Heart left ventricle (tissue), 16 donors: ENCODE measurements at regions not wholly inside any gene's neighbourhood (a gene's known extent, or its start where the extent isn't known, plus 50 kb on each side); places are given as distances from the start of the nearest gene placed in this dataset.

Experiments
- ATAC-seq, 4 donors: fragments of 200-7000 bp; cut with Tn5 transposase; one replicate each; pipeline ENCODE4 v1.9.1; 2020 to 2022; ENCODE audit warnings: moderate library complexity in 4 of 4, mild to moderate bottlenecking in 3 of 4, moderate number of reproducible peaks in 1 of 4
- DNase-seq, 5 donors: peaks; one replicate each; pipeline ENCODE4 v3.0.0-alpha.2; 2020
- H3K27ac ChIP-seq, 12 donors: fragments of 200-600 bp; sonication (generic) in 4 of 12; one replicate each; pipeline versions ENCODE4 v1.5.0 to v1.8.0; 2016 to 2022; ENCODE audit warnings: mild to moderate bottlenecking in 2 of 12
- H3K27me3 ChIP-seq, 9 donors: fragments of 200-600 bp; sonication (generic) in 2 of 9; one replicate each; pipeline versions ENCODE4 v1.5.1 to v1.8.0; 2016 to 2022; ENCODE audit warnings: mild to moderate bottlenecking in 3 of 9
- H3K36me3 ChIP-seq, 9 donors: fragments of 200-600 bp; sonication (generic) in 2 of 9; one replicate each; pipeline versions ENCODE4 v1.5.0 to v1.8.0; 2018 to 2022; ENCODE audit warnings: mild to moderate bottlenecking in 2 of 9
- H3K4me1 ChIP-seq, 12 donors: fragments of 200-600 bp; sonication (generic) in 4 of 12; one replicate each; pipeline versions ENCODE4 v1.5.0 to v1.8.0; 2016 to 2022; ENCODE audit warnings: mild to moderate bottlenecking in 3 of 12
- H3K4me3 ChIP-seq, 12 donors: fragments of 200-600 bp; sonication (generic) in 4 of 12; one replicate each; pipeline versions ENCODE4 v1.5.0 to v1.8.0; 2017 to 2022; ENCODE audit warnings: mild to moderate bottlenecking in 9 of 12, moderate library complexity in 4 of 12
- H3K9me3 ChIP-seq, 12 donors: fragments of 200-600 bp; sonication (generic) in 4 of 12; one replicate each; pipeline versions ENCODE4 v1.5.0 to v1.8.0; 2016 to 2022; ENCODE audit warnings: mild to moderate bottlenecking in 1 of 12
- CTCF ChIP-seq, 12 donors: fragments of 200-600 bp; sonication (generic) in 4 of 12; IDR thresholded peaks; one replicate each; pipeline versions ENCODE4 v1.5.0 to v1.8.0; 2018 to 2022; ENCODE audit warnings: antibody characterized with exemption in 12 of 12, mild to moderate bottlenecking in 5 of 12
- POLR2A ChIP-seq, 2 donors: fragments of 450-650 bp; IDR thresholded peaks; one replicate each; pipeline ENCODE4 v1.6.1; 2017; ENCODE audit warnings: antibody characterized with exemption in 2 of 2, mild to moderate bottlenecking in 2 of 2, moderate library complexity in 2 of 2
- WGBS, 4 donors: extraction: QIAGEN DNeasy Blood & Tissue Kit in 2 of 4; methylation state at CpG; one replicate each; pipeline versions ENCODE4 v1.1.5 to v1.1.7; 2013 to 2018; 5-methylcytosine and 5-hydroxymethylcytosine counted together
- intact Hi-C, 10 donors: fragments of 100-400 bp; cut with DNase I; formaldehyde crosslinking; loops; one replicate each; pipeline versions ENCODE4 v1.11.1 to v1.14.2; 2022
- donor health status: ischemic (EF 13 %, LVEDD 7.1; RV severe dilation, severe dysfunction).
- donor health status: healthy with polysubstance abuse.
- donor health status: DM: no; HTN: yes; CAD: no.
- donor health status: DM: no; HTN: no; CAD: no.
- donor health status: ischemic (EF 25% LVEDD 6.9; RV normal size, moderate dysfunction).
- donor health status: ischemic (EF 25% LVEDD 5.7; RV mildly dilated, moderate dysfunction).
- donor health status: healthy.
- donor health status: DM: yes; HTN: yes; CAD: no.
- donor health status: ischemic (EF 35%, LVEDD 5.7; RV mildly dilated, moderate dysfunction).
- donor health status: nonischemic (EF 11% LVEDD 7.7; RV severe dilation, severe dysfunction).
- donor health status: DM: yes; HTN: yes; CAD: no.
- donor health status: PGD.
- donor health status: ischemic (EF 29% LVEDD 5.4; RV normal size, mild dysfunction).
- donor health status: nonischemic (EF 23%, LVEDD 6.1; RV moderate dilation, normal function).

- ATAC-seq = no peak
- Histone ChIP-seq H3K27ac (no peak overlapping the region), H3K4me1 (peaks cover 0 to 6% (median 0%) of the 10 kb centered on the region in 12 donors), H3K4me3 (no peak overlapping the region), H3K36me3 (no peaks in the 10 kb centered on the region), H3K9me3 (no peaks in the 10 kb centered on the region), H3K27me3 (no peaks in the 10 kb centered on the region)
- intact Hi-C loops = loop anchor here in 1 of 10 donors (10.0 kb wide), 1 partner anchor 415 kb away; no protein-coding TSS in a partner anchor
- TF ChIP-seq CTCF (IDR thresholded peaks at IDR 0.05) (no peak), POLR2A (IDR thresholded peaks at IDR 0.05) (no peak)
- 62 to 76% (median 71%) methylated on average over 3 of the region's 3 CpGs for WGBS, 4 donors
- no peak for DNase-seq
Measured at GRCh38 chr5:110109667-110110066, 419.9 kb downstream of the MAN2A1 start.

GRCh38 chr5:110112348-110112747 is 422.6 kb downstream of the MAN2A1 start:
- no peaks in the 10 kb centered on the region for H3K36me3 ChIP-seq
- no peak overlapping the region for H3K27ac ChIP-seq
- TF ChIP-seq POLR2A (IDR thresholded peaks at IDR 0.05) = no peak
- no peak for TF ChIP-seq CTCF (IDR thresholded peaks at IDR 0.05)
- DNase-seq = no peak
- no peak for ATAC-seq
- no peaks in the 10 kb centered on the region for H3K27me3 ChIP-seq
- H3K4me1 ChIP-seq = no peaks in the 10 kb centered on the region
- intact Hi-C loops = no loop called here
- no peak overlapping the region for H3K4me3 ChIP-seq
- peaks cover 0 to 18% (median 1%) of the 10 kb centered on the region in 12 donors for H3K9me3 ChIP-seq

GRCh38 chr5:110115503-110115902 is 425.8 kb downstream of the MAN2A1 start:
- 74 to 79% (median 77%) methylated on average over 3 of the region's 3 CpGs for WGBS, 4 donors
- DNase-seq = no peak

GRCh38 chr5:110116539-110116938 is 426.8 kb downstream of the MAN2A1 start:
- H3K27ac ChIP-seq = no peak overlapping the region
- no peak overlapping the region for H3K4me3 ChIP-seq
- no peaks in the 10 kb centered on the region for H3K4me1 ChIP-seq
- 72 to 92% (median 85%) methylated on average over 1 of the region's 1 CpG for WGBS, 4 donors
- DNase-seq (no peak), ATAC-seq (no peak)
- H3K36me3 ChIP-seq = no peaks in the 10 kb centered on the region
- peaks cover 0 to 44% (median 11%) of the 10 kb centered on the region in 12 donors for H3K9me3 ChIP-seq
- no peaks in the 10 kb centered on the region for H3K27me3 ChIP-seq
- TF ChIP-seq POLR2A (IDR thresholded peaks at IDR 0.05) (no peak), CTCF (IDR thresholded peaks at IDR 0.05) (no peak)
- intact Hi-C loops = no loop called here

More at GRCh38 chr5:110115503-110115902, 425.8 kb downstream of the MAN2A1 start:
- peaks cover 0 to 44% (median 11%) of the 10 kb centered on the region in 12 donors for H3K9me3 ChIP-seq
- TF ChIP-seq POLR2A (IDR thresholded peaks at IDR 0.05) (no peak), CTCF (IDR thresholded peaks at IDR 0.05) (no peak)
- H3K27ac ChIP-seq = no peak overlapping the region
- intact Hi-C loops = no loop called here
- no peaks in the 10 kb centered on the region for H3K4me1 ChIP-seq
- H3K4me3 ChIP-seq = no peak overlapping the region
- H3K27me3 ChIP-seq = no peaks in the 10 kb centered on the region
- H3K36me3 ChIP-seq = no peaks in the 10 kb centered on the region
- no peak for ATAC-seq
